ENCODE measurements at regions not wholly inside any gene's neighbourhood (a gene's known extent, or its start where the extent isn't known, plus 50 kb on each side); places are given as distances from the start of the nearest gene placed in this dataset.

DNA sequence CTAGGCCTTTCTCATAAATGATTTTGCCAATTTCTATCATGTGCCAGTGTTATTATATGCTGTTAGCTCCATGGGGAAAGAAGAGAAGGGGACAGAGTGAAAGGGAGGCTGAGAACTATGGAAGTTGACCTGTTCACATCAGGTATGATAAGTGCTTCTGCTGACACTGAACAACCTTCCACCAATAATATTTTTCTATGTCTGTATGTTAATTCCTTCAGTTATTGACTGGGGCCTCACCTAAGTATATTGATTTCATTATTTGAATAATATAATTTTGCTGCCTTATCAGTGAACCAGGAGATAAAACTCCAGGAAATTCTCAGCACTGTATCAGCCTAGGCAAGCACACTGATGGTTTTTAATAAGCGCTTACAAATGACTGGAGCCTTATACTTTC, 262.8 kb downstream of the SNCA start:
- H3K9me3 ChIP-seq, result no peaks in the 10 kb centered on the region
- 93 to 100% (median 96%) methylated on average over 1 of the region's 1 CpG for WGBS, 5 donors

DNA sequence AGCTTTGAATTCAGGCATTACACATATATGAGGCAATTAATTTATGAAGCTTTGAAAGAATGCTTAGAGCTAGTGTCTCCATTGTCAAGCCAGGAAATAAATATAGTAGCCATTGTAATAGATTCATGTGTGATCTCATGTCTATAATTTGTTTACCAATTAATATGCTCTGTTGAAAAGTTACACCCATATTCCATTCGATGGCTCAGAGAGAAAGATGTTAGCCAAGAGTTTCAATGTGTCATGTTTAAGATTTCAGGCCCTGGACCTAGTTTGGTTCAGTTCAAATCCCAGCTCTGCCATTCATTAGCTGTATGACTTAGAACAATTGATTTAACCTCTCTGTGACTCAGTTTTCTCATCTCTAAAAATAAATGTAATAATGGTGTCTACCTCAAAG, 263.3 kb downstream of the SNCA start:
- peaks cover 0 to 3% (median 0%) of the 10 kb centered on the region in 7 donors for H3K27me3 ChIP-seq (replicated peaks in 1 of 7)
- no peaks in the 10 kb centered on the region for H3K36me3 ChIP-seq
- H3K4me3 ChIP-seq, result no peak overlapping the region
- intact Hi-C loops (cut with DNase I; ENCODE audit: low total_unique reads), result no loop called here
- 73 to 90% (median 83%) methylated on average over 1 of the region's 1 CpG for WGBS, 5 donors
- no peaks in the 10 kb centered on the region for H3K4me1 ChIP-seq
- H3K27ac ChIP-seq, result no peak overlapping the region
- no peak for TF ChIP-seq POLR2A (IDR thresholded peaks at IDR 0.05)
- TF ChIP-seq, protein P1, sequence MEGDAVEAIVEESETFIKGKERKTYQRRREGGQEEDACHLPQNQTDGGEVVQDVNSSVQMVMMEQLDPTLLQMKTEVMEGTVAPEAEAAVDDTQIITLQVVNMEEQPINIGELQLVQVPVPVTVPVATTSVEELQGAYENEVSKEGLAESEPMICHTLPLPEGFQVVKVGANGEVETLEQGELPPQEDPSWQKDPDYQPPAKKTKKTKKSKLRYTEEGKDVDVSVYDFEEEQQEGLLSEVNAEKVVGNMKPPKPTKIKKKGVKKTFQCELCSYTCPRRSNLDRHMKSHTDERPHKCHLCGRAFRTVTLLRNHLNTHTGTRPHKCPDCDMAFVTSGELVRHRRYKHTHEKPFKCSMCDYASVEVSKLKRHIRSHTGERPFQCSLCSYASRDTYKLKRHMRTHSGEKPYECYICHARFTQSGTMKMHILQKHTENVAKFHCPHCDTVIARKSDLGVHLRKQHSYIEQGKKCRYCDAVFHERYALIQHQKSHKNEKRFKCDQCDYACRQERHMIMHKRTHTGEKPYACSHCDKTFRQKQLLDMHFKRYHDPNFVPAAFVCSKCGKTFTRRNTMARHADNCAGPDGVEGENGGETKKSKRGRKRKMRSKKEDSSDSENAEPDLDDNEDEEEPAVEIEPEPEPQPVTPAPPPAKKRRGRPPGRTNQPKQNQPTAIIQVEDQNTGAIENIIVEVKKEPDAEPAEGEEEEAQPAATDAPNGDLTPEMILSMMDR (IDR thresholded peaks at IDR 0.05 in 8 of 11, conservative IDR thresholded peaks at IDR 0.05 in 3 of 11), result no peak
- DNase-seq, result no peak
- no peaks in the 10 kb centered on the region for H3K9me3 ChIP-seq

More for the DNA sequence above, 262.8 kb downstream of the SNCA start:
- H3K4me3 ChIP-seq, result no peak overlapping the region
- intact Hi-C loops (cut with DNase I; ENCODE audit: low total_unique reads), result no loop called here
- no peaks in the 10 kb centered on the region for H3K4me1 ChIP-seq
- no peak overlapping the region for H3K27ac ChIP-seq
- no peak for TF ChIP-seq POLR2AphosphoS5 (IDR thresholded peaks at IDR 0.05)
- TF ChIP-seq POLR2A (IDR thresholded peaks at IDR 0.05), result no peak
- TF ChIP-seq, protein P1 (IDR thresholded peaks at IDR 0.05 in 8 of 11, conservative IDR thresholded peaks at IDR 0.05 in 3 of 11), result no peak
- no peak for DNase-seq
- H3K27me3 ChIP-seq (replicated peaks in 1 of 7), result peaks cover 0 to under 1% (median 0%) of the 10 kb centered on the region in 7 donors
- no peaks in the 10 kb centered on the region for H3K36me3 ChIP-seq

DNA sequence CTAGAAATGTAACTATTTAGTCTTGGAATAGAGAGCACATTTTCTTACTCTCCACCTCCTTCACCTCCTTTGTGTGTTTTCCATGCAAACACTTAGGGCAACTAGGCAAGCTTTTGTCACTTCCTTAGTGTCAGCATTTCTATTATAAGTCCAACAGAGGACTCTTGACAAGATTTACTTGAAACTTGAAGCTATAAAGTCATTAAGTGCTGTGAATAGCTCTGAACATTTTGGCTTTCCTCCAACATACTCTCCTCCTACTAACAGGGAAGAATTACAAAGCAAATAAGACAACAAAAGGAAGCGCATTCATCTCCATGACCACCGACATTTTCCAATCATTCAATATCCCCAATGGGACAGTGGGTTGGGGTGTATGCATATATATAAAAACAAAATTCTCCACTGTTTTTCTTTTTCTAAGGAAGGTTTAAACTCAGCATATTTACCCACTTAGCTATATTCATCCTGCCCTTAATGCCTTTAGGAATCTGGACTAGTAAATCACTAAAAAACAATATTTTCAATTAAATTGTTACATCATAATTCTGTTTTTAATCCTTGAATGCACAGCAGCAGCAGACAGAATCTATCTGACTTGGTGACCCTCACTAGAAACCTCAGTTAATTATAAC, 264.6 kb downstream of the SNCA start:
- intact Hi-C loops (cut with DNase I; ENCODE audit: low total_unique reads), result no loop called here
- 59 to 76% (median 71%) methylated on average over 2 of the region's 2 CpGs for WGBS, 5 donors
- TF ChIP-seq, protein P1 (IDR thresholded peaks at IDR 0.05 in 8 of 11, conservative IDR thresholded peaks at IDR 0.05 in 3 of 11), result no peak
- no peak for TF ChIP-seq POLR2AphosphoS5 (IDR thresholded peaks at IDR 0.05)
- no peak for TF ChIP-seq POLR2A (IDR thresholded peaks at IDR 0.05)
- H3K4me3 ChIP-seq, result no peak overlapping the region
- H3K27me3 ChIP-seq (replicated peaks in 1 of 7), result peaks cover 0 to 3% (median 0%) of the 10 kb centered on the region in 7 donors
- no peaks in the 10 kb centered on the region for H3K4me1 ChIP-seq
- H3K27ac ChIP-seq, result no peak overlapping the region
- DNase-seq, result no peak
- H3K9me3 ChIP-seq, result no peaks in the 10 kb centered on the region
- no peaks in the 10 kb centered on the region for H3K36me3 ChIP-seq

DNA sequence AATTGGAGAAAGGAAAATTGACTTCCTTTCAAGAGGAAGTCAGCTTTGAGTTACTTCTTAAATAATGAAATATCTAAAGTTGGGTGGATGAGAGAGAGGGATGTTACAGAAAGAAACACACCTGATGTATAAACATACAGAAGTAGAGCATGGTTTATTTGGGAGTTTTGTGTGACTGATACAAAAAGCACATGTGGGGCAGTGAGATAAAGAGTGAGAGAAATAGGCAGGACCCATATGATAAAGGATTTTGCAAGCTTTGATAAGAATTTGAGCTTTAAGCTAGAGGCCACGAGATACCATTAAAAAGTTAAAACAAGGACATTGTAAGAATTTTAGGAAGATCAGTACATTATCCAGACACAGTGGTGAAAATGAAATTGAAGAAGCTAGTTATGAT, 263.3 kb upstream of the GPRIN3 start:
- WGBS, 5 donors, result 76 to 89% (median 79%) methylated on average over 1 of the region's 1 CpG
- Histone ChIP-seq H3K4me1 (no peaks in the 10 kb centered on the region), H3K9me3 (no peaks in the 10 kb centered on the region), H3K4me3 (no peak overlapping the region), H3K27ac (no peak overlapping the region), H3K27me3 (replicated peaks in 1 of 7) (peaks cover 0 to 3% (median 0%) of the 10 kb centered on the region in 7 donors), H3K36me3 (no peaks in the 10 kb centered on the region)
- no peak for TF ChIP-seq POLR2A (IDR thresholded peaks at IDR 0.05)
- TF ChIP-seq POLR2AphosphoS5 (IDR thresholded peaks at IDR 0.05), result no peak
- TF ChIP-seq, protein P1 (IDR thresholded peaks at IDR 0.05 in 8 of 11, conservative IDR thresholded peaks at IDR 0.05 in 3 of 11), result no peak
- no peak for DNase-seq
- intact Hi-C loops (cut with DNase I; ENCODE audit: low total_unique reads), result no loop called here
